ENCODE measurements at regions not wholly inside any gene's neighbourhood (a gene's known extent, or its start where the extent isn't known, plus 50 kb on each side); places are given as distances from the start of the nearest gene placed in this dataset.

DNA sequence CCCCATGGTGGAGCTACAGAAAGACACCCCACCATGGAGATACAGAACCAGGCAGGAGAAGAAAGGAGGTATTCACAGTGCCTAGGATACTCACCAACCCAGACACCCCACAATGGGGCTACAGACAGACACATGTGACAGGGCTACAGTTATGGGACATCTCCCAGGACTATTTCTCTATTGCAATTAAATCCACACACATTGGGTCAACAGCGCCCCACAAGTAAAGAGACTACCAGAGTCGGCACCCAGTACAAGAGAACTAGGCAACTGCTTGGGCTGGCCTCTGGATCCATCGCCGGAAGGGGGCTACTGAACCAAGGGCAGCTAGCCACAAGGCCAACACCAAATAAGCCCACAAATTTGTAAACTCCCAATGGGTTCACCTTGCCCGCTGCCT, 310.1 kb upstream of the NCKAP5 start:
- TF ChIP-seq TAF1 (IDR thresholded peaks at IDR 0.05; ENCODE audit: borderline replicate concordance, low read depth, low read length) (no peak), CHD2 (IDR thresholded peaks at IDR 0.05; ENCODE audit: low read length, partially characterized antibody) (no peak), POLR2AphosphoS5 (IDR thresholded peaks at IDR 0.05; ENCODE audit: low read depth, low read length) (no peak), RFX5 (IDR thresholded peaks at IDR 0.05; ENCODE audit: low read length) (no peak), EZH2phosphoT487 (IDR thresholded peaks at IDR 0.05; ENCODE audit: borderline replicate concordance, low read depth) (no peak)
- TF ChIP-seq, protein P1, sequence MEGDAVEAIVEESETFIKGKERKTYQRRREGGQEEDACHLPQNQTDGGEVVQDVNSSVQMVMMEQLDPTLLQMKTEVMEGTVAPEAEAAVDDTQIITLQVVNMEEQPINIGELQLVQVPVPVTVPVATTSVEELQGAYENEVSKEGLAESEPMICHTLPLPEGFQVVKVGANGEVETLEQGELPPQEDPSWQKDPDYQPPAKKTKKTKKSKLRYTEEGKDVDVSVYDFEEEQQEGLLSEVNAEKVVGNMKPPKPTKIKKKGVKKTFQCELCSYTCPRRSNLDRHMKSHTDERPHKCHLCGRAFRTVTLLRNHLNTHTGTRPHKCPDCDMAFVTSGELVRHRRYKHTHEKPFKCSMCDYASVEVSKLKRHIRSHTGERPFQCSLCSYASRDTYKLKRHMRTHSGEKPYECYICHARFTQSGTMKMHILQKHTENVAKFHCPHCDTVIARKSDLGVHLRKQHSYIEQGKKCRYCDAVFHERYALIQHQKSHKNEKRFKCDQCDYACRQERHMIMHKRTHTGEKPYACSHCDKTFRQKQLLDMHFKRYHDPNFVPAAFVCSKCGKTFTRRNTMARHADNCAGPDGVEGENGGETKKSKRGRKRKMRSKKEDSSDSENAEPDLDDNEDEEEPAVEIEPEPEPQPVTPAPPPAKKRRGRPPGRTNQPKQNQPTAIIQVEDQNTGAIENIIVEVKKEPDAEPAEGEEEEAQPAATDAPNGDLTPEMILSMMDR (IDR thresholded peaks at IDR 0.05): no peak
